Brain microvascular endothelial cell (primary cell): ENCODE measurements at regions not wholly inside any gene's neighbourhood (a gene's known extent, or its start where the extent isn't known, plus 50 kb on each side); places are given as distances from the start of the nearest gene placed in this dataset.

Source experiments
- DNase-seq: peaks from one replicate; pipeline ENCODE4 v3.0.0-alpha.2; 2020
- H3K27ac ChIP-seq: fragments of 250-450 bp; sonication (Bioruptor Pico); 2 replicates; pipeline ENCODE4 v1.5.1; 2020; ENCODE audit warnings: mild to moderate bottlenecking, moderate library complexity
- H3K27me3 ChIP-seq: fragments of 250-450 bp; sonication (Bioruptor Pico); replicated peaks from 2 replicates; pipeline ENCODE4 v1.5.1; 2020; ENCODE audit warnings: mild to moderate bottlenecking
- H3K36me3 ChIP-seq: fragments of 250-450 bp; sonication (Bioruptor Pico); replicated peaks from 2 replicates; pipeline ENCODE4 v1.5.1; 2020; ENCODE audit warnings: mild to moderate bottlenecking
- H3K4me3 ChIP-seq: 2 replicates; pipeline ENCODE4 v1.5.1; 2011; ENCODE audit warnings: low read depth, mild to moderate bottlenecking, control low read depth, low read length, moderate library complexity
- in situ Hi-C: cut with HindIII; loops from 2 replicates; pipeline ENCODE4 v1.10.0; 2017; ENCODE audit warnings: low sequenced_read_pairs, low pct_ligation_motif_present
- TF ChIP-seq, protein P1 (sequence below): IDR thresholded peaks from 2 replicates; pipeline ENCODE4 v1.5.1; 2011; ENCODE audit warnings: low read depth, mild to moderate bottlenecking, moderate library complexity, low read length, control low read depth, inconsistent platforms; ENCODE audit errors: missing control alignments

- H3K27ac ChIP-seq = no peak overlapping the region
- DNase-seq = no peak
- H3K36me3 ChIP-seq = no peaks in the 10 kb centered on the region
- TF ChIP-seq, protein P1, sequence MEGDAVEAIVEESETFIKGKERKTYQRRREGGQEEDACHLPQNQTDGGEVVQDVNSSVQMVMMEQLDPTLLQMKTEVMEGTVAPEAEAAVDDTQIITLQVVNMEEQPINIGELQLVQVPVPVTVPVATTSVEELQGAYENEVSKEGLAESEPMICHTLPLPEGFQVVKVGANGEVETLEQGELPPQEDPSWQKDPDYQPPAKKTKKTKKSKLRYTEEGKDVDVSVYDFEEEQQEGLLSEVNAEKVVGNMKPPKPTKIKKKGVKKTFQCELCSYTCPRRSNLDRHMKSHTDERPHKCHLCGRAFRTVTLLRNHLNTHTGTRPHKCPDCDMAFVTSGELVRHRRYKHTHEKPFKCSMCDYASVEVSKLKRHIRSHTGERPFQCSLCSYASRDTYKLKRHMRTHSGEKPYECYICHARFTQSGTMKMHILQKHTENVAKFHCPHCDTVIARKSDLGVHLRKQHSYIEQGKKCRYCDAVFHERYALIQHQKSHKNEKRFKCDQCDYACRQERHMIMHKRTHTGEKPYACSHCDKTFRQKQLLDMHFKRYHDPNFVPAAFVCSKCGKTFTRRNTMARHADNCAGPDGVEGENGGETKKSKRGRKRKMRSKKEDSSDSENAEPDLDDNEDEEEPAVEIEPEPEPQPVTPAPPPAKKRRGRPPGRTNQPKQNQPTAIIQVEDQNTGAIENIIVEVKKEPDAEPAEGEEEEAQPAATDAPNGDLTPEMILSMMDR = no peak
- in situ Hi-C loops = no loop called here
- H3K27me3 ChIP-seq = no peaks in the 10 kb centered on the region
- no peak overlapping the region for H3K4me3 ChIP-seq
Measured at GRCh38 chr6:56382416-56382940, 135.1 kb upstream of the COL21A1 start.

DNA sequence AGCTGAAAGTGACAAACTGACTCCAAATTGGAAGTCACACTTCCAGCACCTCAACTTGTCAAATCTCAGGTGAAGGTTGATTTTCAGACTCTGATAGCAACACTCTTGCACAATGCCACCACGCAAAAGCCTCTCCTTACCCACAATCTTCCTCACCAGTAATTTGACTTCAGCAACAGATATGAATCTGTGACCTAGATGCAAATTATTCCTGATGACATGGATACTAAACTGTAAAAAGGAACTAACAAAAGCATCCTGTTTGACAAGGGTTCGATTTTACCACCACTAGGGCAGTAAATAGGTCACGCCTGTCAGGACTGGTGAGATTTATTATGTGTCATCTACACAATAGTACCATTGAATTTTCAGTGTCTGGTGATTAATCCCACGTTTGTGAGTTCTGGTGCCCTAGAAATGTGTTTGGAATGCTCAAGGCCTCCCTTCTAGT is 134.4 kb upstream of the COL21A1 start:
- TF ChIP-seq, protein P1 = no peak
- H3K27me3 ChIP-seq = no peaks in the 10 kb centered on the region
- H3K36me3 ChIP-seq = no peaks in the 10 kb centered on the region
- no peak overlapping the region for H3K27ac ChIP-seq
- no peak overlapping the region for H3K4me3 ChIP-seq
- in situ Hi-C loops = no loop called here
- DNase-seq = no peak

GRCh38 chr6:56380476-56380875 is 133.1 kb upstream of the COL21A1 start:
- in situ Hi-C loops = no loop called here
- no peak overlapping the region for H3K27ac ChIP-seq
- no peak overlapping the region for H3K4me3 ChIP-seq

GRCh38 chr6:56378966-56379585 is 131.7 kb upstream of the COL21A1 start:
- in situ Hi-C loops = no loop called here
- no peaks in the 10 kb centered on the region for H3K36me3 ChIP-seq
- no peak overlapping the region for H3K4me3 ChIP-seq
- DNase-seq = no peak
- no peaks in the 10 kb centered on the region for H3K27me3 ChIP-seq
- no peak overlapping the region for H3K27ac ChIP-seq
- TF ChIP-seq, protein P1 = no peak

More at GRCh38 chr6:56380476-56380875, 133.1 kb upstream of the COL21A1 start:
- no peaks in the 10 kb centered on the region for H3K27me3 ChIP-seq
- no peak for DNase-seq
- H3K36me3 ChIP-seq = no peaks in the 10 kb centered on the region
- TF ChIP-seq, protein P1 = no peak

- TF ChIP-seq, protein P1 = no peak
Measured at GRCh38 chr6:56378507-56378906, 131.1 kb upstream of the COL21A1 start.

DNA sequence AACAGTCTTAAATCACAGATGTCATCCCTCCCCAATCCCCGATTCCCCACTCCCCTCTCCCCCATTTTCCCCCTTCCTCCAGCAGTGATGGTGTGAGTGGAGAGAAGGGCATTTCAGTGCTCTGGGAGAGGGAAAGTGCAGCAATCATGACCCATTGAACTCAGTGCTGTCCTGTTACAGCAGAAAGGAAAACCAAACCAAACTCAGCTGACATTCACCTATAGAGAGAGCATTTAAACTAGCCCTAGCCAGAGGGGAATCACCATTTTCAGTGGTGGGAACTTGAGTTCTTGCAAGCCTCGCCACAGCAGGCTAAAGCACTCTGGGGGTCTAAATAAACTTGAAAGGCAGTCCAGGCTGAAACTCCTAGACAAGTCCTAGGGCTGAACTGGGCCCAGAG is 129.9 kb upstream of the COL21A1 start:
- DNase-seq = no peak
- H3K36me3 ChIP-seq = no peaks in the 10 kb centered on the region
- TF ChIP-seq, protein P1 = no peak
- H3K4me3 ChIP-seq = no peak overlapping the region
- no peaks in the 10 kb centered on the region for H3K27me3 ChIP-seq
- in situ Hi-C loops = no loop called here
- no peak overlapping the region for H3K27ac ChIP-seq

More at GRCh38 chr6:56378507-56378906, 131.1 kb upstream of the COL21A1 start:
- no peaks in the 10 kb centered on the region for H3K36me3 ChIP-seq
- no peak overlapping the region for H3K27ac ChIP-seq
- in situ Hi-C loops = no loop called here
- no peak for DNase-seq
- H3K27me3 ChIP-seq = no peaks in the 10 kb centered on the region
- H3K4me3 ChIP-seq = no peak overlapping the region
